ENCODE measurements at regions not wholly inside any gene's neighbourhood (a gene's known extent, or its start where the extent isn't known, plus 50 kb on each side); places are given as distances from the start of the nearest gene placed in this dataset.

GRCh38 chr3:190242147-190242546, 80.1 kb downstream of the CLDN1 start:
- no peak for TF ChIP-seq CTCF (IDR thresholded peaks at IDR 0.05; ENCODE audit: insufficient read depth, low read length)
- no peak for TF ChIP-seq POLR2AphosphoS5 (IDR thresholded peaks at IDR 0.05; ENCODE audit: low read depth)
- no peak for TF ChIP-seq REST (IDR thresholded peaks at IDR 0.05; ENCODE audit: insufficient replicate concordance, low read depth)

All from HL-60 (cell line).